VCaP (cell line): ENCODE measurements at regions not wholly inside any gene's neighbourhood (a gene's known extent, or its start where the extent isn't known, plus 50 kb on each side); places are given as distances from the start of the nearest gene placed in this dataset.

ENCODE experiments used
- H3K27ac ChIP-seq: fragments of 450-650 bp; 2 replicates; pipeline ENCODE4 v1.5.1; 2017
- CTCF ChIP-seq: fragments of 450-650 bp; conservative IDR thresholded peaks from 2 replicates; pipeline ENCODE4 v1.5.1; 2017; ENCODE audit warnings: mild to moderate bottlenecking, moderate library complexity

GRCh38 chr22:44365832-44366231 lies 53.1 kb upstream of the SHISAL1 start:
- no peak for TF ChIP-seq CTCF
- H3K27ac ChIP-seq: no peak overlapping the region

GRCh38 chr22:44365191-44365590 lies 52.4 kb upstream of the SHISAL1 start:
- no peak overlapping the region for H3K27ac ChIP-seq

GRCh38 chr22:44364751-44365130 lies 52.0 kb upstream of the SHISAL1 start:
- no peak for TF ChIP-seq CTCF
- no peak overlapping the region for H3K27ac ChIP-seq

More at GRCh38 chr22:44365191-44365590, 52.4 kb upstream of the SHISAL1 start:
- TF ChIP-seq CTCF: no peak

- H3K27ac ChIP-seq: no peak overlapping the region
- TF ChIP-seq CTCF: no peak
Measured at GRCh38 chr22:44363980-44364750, 51.4 kb upstream of the SHISAL1 start.

GRCh38 chr22:44363013-44363979 lies 50.5 kb upstream of the SHISAL1 start:
- no peak for TF ChIP-seq CTCF
- H3K27ac ChIP-seq: no peak overlapping the region

GRCh38 chr22:44362249-44363012 lies 49.7 kb upstream of the SHISAL1 start:
- H3K27ac ChIP-seq: no peak overlapping the region
- TF ChIP-seq CTCF: no peak
